ENCODE measurements at regions not wholly inside any gene's neighbourhood (a gene's known extent, or its start where the extent isn't known, plus 50 kb on each side); places are given as distances from the start of the nearest gene placed in this dataset.

- TF ChIP-seq RNF219 (CRISPR knock-in tag; IDR thresholded peaks at IDR 0.05), result no peak
- TF ChIP-seq SRF (IDR thresholded peaks at IDR 0.05; ENCODE audit: low read depth, low read length), result no peak
- TF ChIP-seq ERF (CRISPR knock-in tag; IDR thresholded peaks at IDR 0.05), result no peak
- TF ChIP-seq EZH2 (conservative IDR thresholded peaks at IDR 0.05; ENCODE audit: low read depth, low read length), result no peak
- TF ChIP-seq ZNF703 (CRISPR knock-in tag; IDR thresholded peaks at IDR 0.05; ENCODE audit: borderline replicate concordance), result no peak
- no peak for TF ChIP-seq ZFP36 (IDR thresholded peaks at IDR 0.05; ENCODE audit: borderline replicate concordance, low read depth, low read length, partially characterized antibody)
- no peak for TF ChIP-seq TCF7L2 (IDR thresholded peaks at IDR 0.05; ENCODE audit: low read depth, low read length)
- no peak for TF ChIP-seq ZNF740 (CRISPR knock-in tag; IDR thresholded peaks at IDR 0.05)
- no peak for TF ChIP-seq ZNF230 (CRISPR knock-in tag; IDR thresholded peaks at IDR 0.05)
Measured at GRCh38 chr7:15011289-15011688, 108.7 kb upstream of the DGKB start.

All from HepG2 (cell line).